H1 (cell line): ENCODE measurements at regions not wholly inside any gene's neighbourhood (a gene's known extent, or its start where the extent isn't known, plus 50 kb on each side); places are given as distances from the start of the nearest gene placed in this dataset.
A peak's percentile ranks its signal among the peaks of the same experiment; 100 is the strongest.
"Not testable (repeated sequence)": the region's sequence is repeated elsewhere in the genome, so short reads cannot be mapped to it uniquely, and the experiment has no call there.

Experiments
- CTCF ChIA-PET: fragments of 300-600 bp; sonication (Branson Sonifier 250); formaldehyde crosslinking; loops from one replicate; lab custom pipeline; 2021; ENCODE audit not compliant: partially characterized antibody; lab: Charles Lee
- POLR2A ChIA-PET: fragments of 300-600 bp; sonication (Branson Sonifier 250); formaldehyde crosslinking; loops from one replicate; lab custom pipeline; 2021; ENCODE audit warnings: inconsistent platforms; ENCODE audit not compliant: partially characterized antibody; lab: Charles Lee
- DNase-seq, 2 experiments: peaks; one replicate each; pipeline versions ENCODE4 v3.0.0 to v3.0.0-alpha.2; 2010 to 2022; ENCODE audit warnings: low spot score in 2 of 2, low read depth in 1 of 2, mixed read lengths in 1 of 2
- FAIRE-seq: peaks from 2 replicates; lab custom pipeline; 2011; peaks lifted over from hg19 to GRCh38; lab: Jason Lieb, UNC
- H2AFZ ChIP-seq: 2 replicates; pipeline ENCODE4 v1.8.1; 2012; ENCODE audit warnings: low read length, inconsistent platforms
- H2AK5ac ChIP-seq: 2 replicates; pipeline ENCODE4 v1.6.1; 2013; ENCODE audit warnings: low read depth, low read length
- H2BK120ac ChIP-seq: replicated peaks from 2 replicates; pipeline ENCODE3; 2013; ENCODE audit warnings: low read depth, low read length, inconsistent platforms
- H2BK12ac ChIP-seq: 2 replicates; pipeline ENCODE4 v1.6.1; 2013; ENCODE audit warnings: low read depth, low read length
- H2BK15ac ChIP-seq: 2 replicates; pipeline ENCODE4 v1.6.1; 2013; ENCODE audit warnings: low read length
- H2BK20ac ChIP-seq: 2 replicates; pipeline ENCODE4 v1.6.1; 2013; ENCODE audit warnings: low read length
- H2BK5ac ChIP-seq: 2 replicates; pipeline ENCODE4 v1.6.1; 2013; ENCODE audit warnings: low read depth, low read length
- H3K14ac ChIP-seq: 2 replicates; pipeline ENCODE4 v1.6.1; 2013; ENCODE audit warnings: inconsistent platforms; ENCODE audit not compliant: insufficient read length
- H3K18ac ChIP-seq: 2 replicates; pipeline ENCODE4 v1.6.1; 2013; ENCODE audit warnings: low read length; ENCODE audit errors: extremely low read depth
- H3K23ac ChIP-seq: 2 replicates; pipeline ENCODE4 v1.6.1; 2013; ENCODE audit warnings: inconsistent platforms; ENCODE audit not compliant: insufficient read length
- H3K23me2 ChIP-seq: 2 replicates; pipeline ENCODE4 v1.6.1; 2013; ENCODE audit warnings: low read depth, low read length
- H3K27ac ChIP-seq: 2 replicates; pipeline ENCODE4 v1.6.1; 2011; ENCODE audit warnings: low read depth, low read length, inconsistent platforms
- H3K27me3 ChIP-seq, 4 experiments: replicated peaks in 1 of 4; 1 replicate in 1 of 4; 2 replicates in 3 of 4; pipeline versions ENCODE4 v1.6.1 to v1.8.1; 2011 to 2013; ENCODE audit warnings: low read length in 3 of 4, mild to moderate bottlenecking in 3 of 4, inconsistent platforms in 2 of 4, mixed read lengths in 2 of 4, moderate library complexity in 1 of 4; ENCODE audit not compliant: control insufficient read depth in 3 of 4, insufficient read depth in 3 of 4; ENCODE audit errors: extremely low read depth in 1 of 4
- H3K36me3 ChIP-seq, 4 experiments: 2 replicates each; pipeline versions ENCODE4 v1.6.1 to v1.8.1; 2011 to 2013; ENCODE audit warnings: mild to moderate bottlenecking in 4 of 4, low read length in 3 of 4, moderate library complexity in 2 of 4, control low read depth in 1 of 4, inconsistent platforms in 1 of 4; ENCODE audit not compliant: insufficient read depth in 4 of 4, control insufficient read depth in 2 of 4
- H3K4ac ChIP-seq: replicated peaks from 2 replicates; pipeline ENCODE3; 2013; ENCODE audit warnings: low read length, low read depth, mixed read lengths, inconsistent platforms; ENCODE audit not compliant: insufficient read length
- H3K4me1 ChIP-seq, 4 experiments: replicated peaks in 1 of 4; 1 replicate in 1 of 4; 2 replicates in 3 of 4; pipeline versions ENCODE4 v1.6.1 to v1.8.1; 2011 to 2013; ENCODE audit warnings: low read length in 3 of 4, inconsistent platforms in 2 of 4, mixed read lengths in 1 of 4; ENCODE audit not compliant: insufficient read depth in 4 of 4, control insufficient read depth in 3 of 4
- H3K4me2 ChIP-seq, 2 experiments: 2 replicates each; pipeline versions ENCODE4 v1.6.1 to v1.8.1; 2011 to 2013; ENCODE audit warnings: low read depth in 2 of 2, low read length in 2 of 2, control low read depth in 1 of 2, inconsistent platforms in 1 of 2, mild to moderate bottlenecking in 1 of 2; ENCODE audit not compliant: insufficient read depth in 1 of 2
- H3K4me3 ChIP-seq, 4 experiments: fragments of 200-600, 300-600 bp in 1 of 4; sonication (generic), shearing (Covaris generic), sonication (Bioruptor Twin) in 1 of 4; 2 replicates each; pipeline versions ENCODE4 v1.5.1 to v1.8.1; 2011 to 2016; ENCODE audit warnings: low read length in 4 of 4, low read depth in 3 of 4, control low read depth in 2 of 4, inconsistent platforms in 2 of 4, mild to moderate bottlenecking in 2 of 4, mixed read lengths in 1 of 4, moderate library complexity in 1 of 4; ENCODE audit not compliant: insufficient read depth in 2 of 4; ENCODE audit errors: extremely low read depth in 1 of 4
- H3K56ac ChIP-seq: replicated peaks from 2 replicates; pipeline ENCODE3; 2013; ENCODE audit warnings: low read depth, mild to moderate bottlenecking, mixed read lengths, low read length, inconsistent platforms; ENCODE audit not compliant: insufficient read length
- H3K79me1 ChIP-seq: 2 replicates; pipeline ENCODE4 v1.6.1; 2013; ENCODE audit warnings: low read depth, low read length, control low read depth
- H3K79me2 ChIP-seq, 2 experiments: 2 replicates each; pipeline versions ENCODE4 v1.6.1 to v1.8.1; 2012 to 2013; ENCODE audit warnings: low read length in 2 of 2, mild to moderate bottlenecking in 2 of 2, inconsistent platforms in 1 of 2; ENCODE audit not compliant: insufficient read depth in 2 of 2, control insufficient read depth in 1 of 2
- H3K9ac ChIP-seq, 4 experiments: replicated peaks in 1 of 4; 1 replicate in 1 of 4; 2 replicates in 3 of 4; pipeline versions ENCODE4 v1.6.1 to v1.8.1; 2011 to 2013; ENCODE audit warnings: low read depth in 3 of 4, low read length in 3 of 4, control low read depth in 2 of 4, mild to moderate bottlenecking in 2 of 4, moderate library complexity in 2 of 4, inconsistent platforms in 1 of 4; ENCODE audit errors: extremely low read depth in 1 of 4
- H3K9me3 ChIP-seq, 2 experiments: 2 replicates each; pipeline versions ENCODE4 v1.6.1 to v1.8.1; 2012 to 2013; ENCODE audit warnings: mild to moderate bottlenecking in 2 of 2, moderate library complexity in 2 of 2, control low read depth in 1 of 2, inconsistent platforms in 1 of 2, low read depth in 1 of 2, low read length in 1 of 2, mixed read lengths in 1 of 2; ENCODE audit not compliant: insufficient read depth in 2 of 2
- H4K20me1 ChIP-seq, 2 experiments: replicated peaks in 1 of 2; 2 replicates each; pipeline versions ENCODE3 to v1.8.1; 2011 to 2013; ENCODE audit warnings: inconsistent platforms in 2 of 2, low read length in 2 of 2, mild to moderate bottlenecking in 1 of 2; ENCODE audit not compliant: insufficient read depth in 2 of 2, control insufficient read depth in 1 of 2
- H4K5ac ChIP-seq: 2 replicates; pipeline ENCODE4 v1.6.1; 2013; ENCODE audit warnings: low read length, low read depth, mixed read lengths, inconsistent platforms; ENCODE audit not compliant: insufficient read length
- H4K8ac ChIP-seq: 2 replicates; pipeline ENCODE4 v1.8.0; 2013; ENCODE audit warnings: mild to moderate bottlenecking, moderate library complexity, low read length, inconsistent platforms; ENCODE audit not compliant: insufficient read depth; ENCODE audit errors: extremely low read depth
- H4K91ac ChIP-seq: replicated peaks from 2 replicates; pipeline ENCODE3; 2013; ENCODE audit warnings: low read length, mixed read lengths, inconsistent platforms; ENCODE audit not compliant: insufficient read length
- WGBS, 2 experiments: shearing (Covaris generic) in 1 of 2; methylation state at CpG; one replicate each; pipeline versions ENCODE4 v1.1.6 to v1.1.7; 2013 to 2015; ENCODE audit warnings: low lambda C conversion rate in 2 of 2, mixed read lengths in 2 of 2, inconsistent platforms in 1 of 2, low coverage in 1 of 2, missing lambda C conversion rate in 1 of 2; ENCODE audit not compliant: insufficient replicate concordance in 2 of 2, insufficient coverage in 1 of 2, insufficient read length in 1 of 2; ENCODE audit errors: extremely low coverage in 1 of 2, missing lambda C conversion rate in 1 of 2; 5-methylcytosine and 5-hydroxymethylcytosine counted together

DNA sequence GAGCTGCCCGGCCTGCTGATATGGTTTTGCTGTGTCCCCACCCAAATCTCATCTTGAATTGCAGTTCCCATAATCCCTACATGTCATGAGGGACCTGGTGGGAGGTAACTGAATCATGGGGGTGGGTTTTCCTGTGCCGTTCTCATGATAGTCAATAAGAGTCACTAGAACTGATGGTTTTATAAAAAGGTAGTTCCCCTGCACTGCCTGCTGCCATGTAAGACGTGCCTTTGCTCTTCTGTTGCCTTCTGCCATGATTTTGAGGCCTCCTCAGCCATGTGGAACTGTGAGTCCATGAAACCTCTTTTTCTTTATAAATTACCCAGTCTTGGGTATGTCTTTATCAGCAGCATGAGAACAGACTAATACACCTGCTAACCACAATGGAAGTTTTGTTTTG is 228.3 kb upstream of the LHX5 start:
- FAIRE-seq, H3K79me1 ChIP-seq, H3K18ac ChIP-seq, H4K20me1 ChIP-seq, H2AFZ ChIP-seq, H2BK12ac ChIP-seq, H3K23ac ChIP-seq, H3K9me3 ChIP-seq, H3K23me2 ChIP-seq, H4K8ac ChIP-seq, H3K4me2 ChIP-seq, H3K27ac ChIP-seq, H3K4me3 ChIP-seq, H3K9ac ChIP-seq, H3K14ac ChIP-seq, H3K27me3 ChIP-seq, POLR2A ChIA-PET, H2BK5ac ChIP-seq, H3K56ac ChIP-seq, H3K4ac ChIP-seq, H3K36me3 ChIP-seq, H4K5ac ChIP-seq, H4K91ac ChIP-seq, H2BK120ac ChIP-seq, H2AK5ac ChIP-seq, H3K79me2 ChIP-seq, H2BK20ac ChIP-seq, DNase-seq: not testable (repeated sequence)
- WGBS, 2 experiments, result 70% methylated on average over 3 of the region's 3 CpGs; no CpG with 5 or more reads in 1 of the 2 experiments
- Histone ChIP-seq H3K4me1 (peaks cover 0 to 11% (median 5%) of the 10 kb centered on the region in 4 experiments; a peak in 6 of 7 replicates), H2BK15ac (0 out of 2 replicates have a peak overlapping the region, but pooled peaks have one; percentile 33)
- CTCF ChIA-PET, result interaction anchor here (1.4 to 1.5 kb wide), 2 partner anchors 45 to 238 kb away, joined by 3 to 4 read pairs; no protein-coding TSS in a partner anchor
